Activated CD4-positive, alpha-beta memory T cell treated with anti-CD3 and anti-CD28 coated beads for 36 hours (primary cell): ENCODE measurements at regions not wholly inside any gene's neighbourhood (a gene's known extent, or its start where the extent isn't known, plus 50 kb on each side); places are given as distances from the start of the nearest gene placed in this dataset.

Experiments
- CTCF ChIA-PET: fragments of 350-600 bp; sonication (Branson Sonifier 250); formaldehyde crosslinking; loops from one replicate; lab custom pipeline; 2021; ENCODE audit warnings: antibody characterized with exemption, inconsistent platforms; lab: Charles Lee
- POLR2A ChIA-PET: fragments of 350-600 bp; sonication (Branson Sonifier 250); formaldehyde crosslinking; loops from one replicate; lab custom pipeline; 2021; ENCODE audit warnings: antibody characterized with exemption; lab: Charles Lee
- DNase-seq: peaks from one replicate; pipeline ENCODE4 v3.0.0-alpha.2; 2020
- H3K27ac Mint-ChIP-seq: one replicate; pipeline ENCODE4 v1.8.0; 2021; ENCODE audit warnings: mixed read lengths
- H3K27me3 Mint-ChIP-seq: one replicate; pipeline ENCODE4 v1.8.0; 2021; ENCODE audit warnings: mixed read lengths
- H3K36me3 Mint-ChIP-seq: one replicate; pipeline ENCODE4 v1.8.0; 2021; ENCODE audit warnings: mixed read lengths
- H3K4me1 Mint-ChIP-seq: one replicate; pipeline ENCODE4 v1.8.0; 2021; ENCODE audit warnings: low read depth, mixed read lengths
- H3K4me3 Mint-ChIP-seq: one replicate; pipeline ENCODE4 v1.8.0; 2021; ENCODE audit warnings: mild to moderate bottlenecking, mixed read lengths
- H3K9me3 Mint-ChIP-seq: one replicate; pipeline ENCODE4 v1.8.0; 2021; ENCODE audit warnings: mixed read lengths
- intact Hi-C: fragments of 100-400 bp; cut with micrococcal nuclease; formaldehyde crosslinking; loops from one replicate; pipeline ENCODE4 v1.15.1; 2023

GRCh38 chr9:26335116-26335515 is 557.5 kb downstream of the CAAP1 start:
- no peaks in the 10 kb centered on the region for H3K36me3 Mint-ChIP-seq
- POLR2A ChIA-PET: no interaction called here
- H3K27me3 Mint-ChIP-seq: no peaks in the 10 kb centered on the region
- H3K9me3 Mint-ChIP-seq: no peaks in the 10 kb centered on the region
- no peak overlapping the region for H3K4me3 Mint-ChIP-seq
- CTCF ChIA-PET: no interaction called here
- H3K4me1 Mint-ChIP-seq: no peaks in the 10 kb centered on the region
- DNase-seq: no peak
- intact Hi-C loops: no loop called here
- H3K27ac Mint-ChIP-seq: no peak overlapping the region

- Mint-ChIP-seq H3K4me3 (no peak overlapping the region), H3K27ac (no peak overlapping the region), H3K9me3 (no peaks in the 10 kb centered on the region), H3K4me1 (no peaks in the 10 kb centered on the region), H3K27me3 (no peaks in the 10 kb centered on the region), H3K36me3 (no peaks in the 10 kb centered on the region)
- intact Hi-C loops: no loop called here
- ChIA-PET POLR2A (no interaction called here), CTCF (no interaction called here)
- DNase-seq: no peak
Measured at GRCh38 chr9:26334706-26335105, 557.9 kb downstream of the CAAP1 start.

GRCh38 chr9:26331223-26331622 is 561.4 kb downstream of the CAAP1 start:
- no peaks in the 10 kb centered on the region for H3K27me3 Mint-ChIP-seq
- CTCF ChIA-PET: no interaction called here
- intact Hi-C loops: no loop called here

GRCh38 chr9:26329974-26330373 is 562.6 kb downstream of the CAAP1 start:
- Mint-ChIP-seq H3K4me3 (no peak overlapping the region), H3K27ac (no peak overlapping the region), H3K4me1 (no peaks in the 10 kb centered on the region), H3K9me3 (peaks cover 3% of the 10 kb centered on the region), H3K36me3 (no peaks in the 10 kb centered on the region), H3K27me3 (no peaks in the 10 kb centered on the region)
- ChIA-PET POLR2A (no interaction called here), CTCF (no interaction called here)
- intact Hi-C loops: no loop called here
- DNase-seq: no peak

More at GRCh38 chr9:26331223-26331622, 561.4 kb downstream of the CAAP1 start:
- Mint-ChIP-seq H3K9me3 (peaks cover 3% of the 10 kb centered on the region), H3K27ac (no peak overlapping the region), H3K4me1 (no peaks in the 10 kb centered on the region), H3K36me3 (no peaks in the 10 kb centered on the region), H3K4me3 (no peak overlapping the region)
- DNase-seq: no peak
- POLR2A ChIA-PET: no interaction called here

DNA sequence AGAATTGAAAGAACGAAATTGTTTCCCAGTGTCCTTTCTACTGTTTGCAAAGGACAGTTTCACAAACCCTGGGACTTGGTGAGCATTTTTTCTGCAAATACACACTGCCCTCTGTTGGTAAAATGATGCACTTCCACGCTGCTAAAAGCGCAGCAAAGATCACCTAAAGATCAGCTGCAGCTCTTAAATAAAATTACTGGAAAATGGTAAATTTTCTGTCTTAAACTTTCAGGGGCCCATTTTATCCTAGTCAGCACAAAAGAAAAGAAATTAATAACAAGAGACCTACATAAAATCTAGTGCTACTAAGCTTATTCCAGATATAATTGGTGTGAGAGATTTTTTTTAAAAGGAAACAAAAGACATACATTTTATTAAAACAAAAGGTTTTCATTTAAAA is 566.0 kb downstream of the CAAP1 start:
- CTCF ChIA-PET: no interaction called here
- DNase-seq: no peak
- no peak overlapping the region for H3K27ac Mint-ChIP-seq
- no peaks in the 10 kb centered on the region for H3K27me3 Mint-ChIP-seq
- H3K36me3 Mint-ChIP-seq: no peaks in the 10 kb centered on the region
- intact Hi-C loops: no loop called here
- no peak overlapping the region for H3K4me3 Mint-ChIP-seq
- peaks cover 15% of the 10 kb centered on the region for H3K9me3 Mint-ChIP-seq
- POLR2A ChIA-PET: interaction anchor here (0.6 kb wide), 1 partner anchor 821 kb away, joined by 3 read pairs; no protein-coding TSS in a partner anchor
- H3K4me1 Mint-ChIP-seq: no peaks in the 10 kb centered on the region

GRCh38 chr9:26325444-26325829 is 567.2 kb downstream of the CAAP1 start:
- Mint-ChIP-seq H3K27ac (no peak overlapping the region), H3K4me1 (no peaks in the 10 kb centered on the region), H3K9me3 (peaks cover 15% of the 10 kb centered on the region), H3K27me3 (no peaks in the 10 kb centered on the region), H3K36me3 (no peaks in the 10 kb centered on the region), H3K4me3 (no peak overlapping the region)
- ChIA-PET POLR2A (no interaction called here), CTCF (interaction anchor here (0.7 kb wide), 1 partner anchor 8 kb away, joined by 4 read pairs; no protein-coding TSS in a partner anchor)
- no peak for DNase-seq
- intact Hi-C loops: no loop called here

DNA sequence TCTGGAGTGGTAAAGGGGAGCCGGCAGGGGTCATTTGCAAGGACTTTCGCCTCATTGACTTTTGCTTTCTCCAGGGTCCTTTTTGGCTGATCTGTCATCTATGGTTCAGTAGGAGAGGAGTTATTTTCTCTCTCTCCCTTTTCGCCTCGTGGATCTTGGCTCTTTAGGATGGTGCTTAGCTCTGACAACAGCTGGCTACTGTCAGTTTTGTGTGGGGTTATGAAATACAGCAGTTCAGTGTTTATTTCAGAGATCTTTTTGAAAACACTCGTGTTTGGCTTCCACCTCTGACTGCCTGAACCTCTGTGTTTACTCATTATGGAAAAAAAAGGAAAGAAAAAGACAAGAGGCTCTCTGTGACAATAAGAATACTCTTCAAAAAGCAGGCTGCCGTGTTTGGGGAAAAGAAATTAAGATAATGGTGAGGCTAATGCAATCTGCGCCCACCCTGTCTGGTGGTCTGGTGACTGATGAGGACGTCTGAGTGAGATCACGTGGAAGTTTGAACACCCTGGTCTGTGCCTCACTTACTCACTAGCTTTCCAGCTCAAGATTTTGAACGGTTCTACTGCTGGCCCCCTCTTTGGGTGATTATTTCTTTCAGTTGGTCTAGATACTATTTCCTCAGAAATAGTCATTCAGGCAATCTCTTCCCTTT is 567.7 kb downstream of the CAAP1 start:
- DNase-seq: no peak
- POLR2A ChIA-PET: no interaction called here
- intact Hi-C loops: no loop called here
- CTCF ChIA-PET: no interaction called here
- no peaks in the 10 kb centered on the region for H3K27me3 Mint-ChIP-seq
- H3K36me3 Mint-ChIP-seq: no peaks in the 10 kb centered on the region
- peaks cover 15% of the 10 kb centered on the region for H3K9me3 Mint-ChIP-seq
- H3K27ac Mint-ChIP-seq: no peak overlapping the region
- no peaks in the 10 kb centered on the region for H3K4me1 Mint-ChIP-seq
- no peak overlapping the region for H3K4me3 Mint-ChIP-seq

DNA sequence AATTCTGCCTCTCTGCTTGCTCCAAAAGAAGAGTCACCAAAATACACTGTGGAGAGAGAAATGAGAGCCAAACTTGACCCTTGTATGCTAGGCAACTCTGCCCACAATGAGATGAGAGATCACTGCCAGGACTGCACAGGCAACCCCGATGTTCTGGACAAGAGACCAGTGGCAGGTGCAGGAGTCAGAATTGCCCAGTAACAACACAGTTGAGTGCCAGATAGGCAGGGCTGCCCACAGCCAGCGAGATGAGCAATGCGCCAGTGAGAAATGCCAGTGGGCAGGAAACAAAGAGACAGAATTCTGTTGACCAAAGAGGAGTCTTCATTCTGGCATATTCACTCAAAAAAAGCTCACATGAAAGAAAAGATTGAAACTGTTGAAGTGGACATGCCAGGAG is 570.7 kb downstream of the CAAP1 start:
- POLR2A ChIA-PET: no interaction called here
- peaks cover 15% of the 10 kb centered on the region for H3K9me3 Mint-ChIP-seq
- DNase-seq: no peak
- intact Hi-C loops: no loop called here
- H3K27ac Mint-ChIP-seq: no peak overlapping the region
- no peaks in the 10 kb centered on the region for H3K36me3 Mint-ChIP-seq
- CTCF ChIA-PET: no interaction called here
- no peaks in the 10 kb centered on the region for H3K4me1 Mint-ChIP-seq
- no peak overlapping the region for H3K4me3 Mint-ChIP-seq
- no peaks in the 10 kb centered on the region for H3K27me3 Mint-ChIP-seq

DNA sequence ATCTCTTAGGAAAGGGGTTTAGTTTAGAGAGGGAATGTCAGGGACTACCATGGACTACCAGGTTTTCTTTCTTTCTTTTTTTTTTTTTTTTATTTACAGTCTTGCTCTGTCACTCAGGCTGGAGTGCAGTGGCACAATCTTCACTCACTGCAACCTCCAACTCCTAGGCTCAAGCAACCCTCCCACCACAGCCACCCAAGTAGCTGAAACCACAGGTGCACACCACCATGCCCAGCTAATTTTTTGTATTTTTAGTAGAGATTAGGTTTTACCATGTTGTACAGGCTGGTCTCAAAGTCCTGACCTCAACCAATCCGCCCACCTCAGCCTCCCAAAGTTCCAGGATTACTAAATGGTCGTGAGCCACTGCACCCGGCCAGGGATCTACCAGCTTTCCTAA is 572.7 kb downstream of the CAAP1 start:
- CTCF ChIA-PET: no interaction called here
- H3K9me3 Mint-ChIP-seq: peaks cover 15% of the 10 kb centered on the region
- no peak for DNase-seq
- H3K27me3 Mint-ChIP-seq: no peaks in the 10 kb centered on the region
- H3K4me3 Mint-ChIP-seq: no peak overlapping the region
- no peaks in the 10 kb centered on the region for H3K4me1 Mint-ChIP-seq
- H3K27ac Mint-ChIP-seq: no peak overlapping the region
- no peaks in the 10 kb centered on the region for H3K36me3 Mint-ChIP-seq
- intact Hi-C loops: no loop called here
- POLR2A ChIA-PET: no interaction called here

GRCh38 chr9:26313108-26313507 is 579.5 kb downstream of the CAAP1 start:
- Mint-ChIP-seq H3K27ac (no peak overlapping the region), H3K36me3 (no peaks in the 10 kb centered on the region), H3K27me3 (no peaks in the 10 kb centered on the region), H3K4me1 (no peaks in the 10 kb centered on the region), H3K4me3 (no peak overlapping the region), H3K9me3 (peaks cover 2% of the 10 kb centered on the region)
- CTCF ChIA-PET: no interaction called here
- POLR2A ChIA-PET: no interaction called here
- intact Hi-C loops: no loop called here
- no peak for DNase-seq

- POLR2A ChIA-PET: no interaction called here
- intact Hi-C loops: no loop called here
- Mint-ChIP-seq H3K27ac (no peak overlapping the region), H3K4me1 (no peaks in the 10 kb centered on the region), H3K9me3 (peaks cover 6% of the 10 kb centered on the region), H3K4me3 (no peak overlapping the region), H3K36me3 (no peaks in the 10 kb centered on the region), H3K27me3 (no peaks in the 10 kb centered on the region)
- no peak for DNase-seq
- CTCF ChIA-PET: no interaction called here
Measured at GRCh38 chr9:26311463-26311995, 581.1 kb downstream of the CAAP1 start.

DNA sequence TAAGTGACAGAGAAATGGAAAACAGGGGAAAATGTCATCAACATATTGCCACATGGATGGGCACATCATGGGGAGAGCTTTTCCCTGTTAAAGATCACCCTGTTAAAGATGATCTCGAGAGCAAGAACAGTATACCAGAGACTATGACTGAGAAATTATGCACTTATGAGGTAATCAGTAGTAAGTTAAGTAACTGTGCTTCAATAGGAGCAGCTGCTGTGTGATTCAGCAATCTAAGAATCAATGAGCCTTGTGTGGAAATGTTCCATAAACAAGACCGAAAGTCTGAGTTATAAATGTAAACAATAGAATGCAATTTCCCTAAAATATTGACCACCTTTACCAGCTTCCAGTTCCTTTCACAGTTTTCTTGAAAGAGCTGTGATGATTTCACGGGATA is 582.3 kb downstream of the CAAP1 start:
- Mint-ChIP-seq H3K36me3 (no peaks in the 10 kb centered on the region), H3K4me3 (no peak overlapping the region), H3K27me3 (no peaks in the 10 kb centered on the region), H3K4me1 (no peaks in the 10 kb centered on the region), H3K27ac (no peak overlapping the region), H3K9me3 (peaks cover 6% of the 10 kb centered on the region)
- CTCF ChIA-PET: no interaction called here
- POLR2A ChIA-PET: no interaction called here
- intact Hi-C loops: no loop called here
- DNase-seq: no peak

DNA sequence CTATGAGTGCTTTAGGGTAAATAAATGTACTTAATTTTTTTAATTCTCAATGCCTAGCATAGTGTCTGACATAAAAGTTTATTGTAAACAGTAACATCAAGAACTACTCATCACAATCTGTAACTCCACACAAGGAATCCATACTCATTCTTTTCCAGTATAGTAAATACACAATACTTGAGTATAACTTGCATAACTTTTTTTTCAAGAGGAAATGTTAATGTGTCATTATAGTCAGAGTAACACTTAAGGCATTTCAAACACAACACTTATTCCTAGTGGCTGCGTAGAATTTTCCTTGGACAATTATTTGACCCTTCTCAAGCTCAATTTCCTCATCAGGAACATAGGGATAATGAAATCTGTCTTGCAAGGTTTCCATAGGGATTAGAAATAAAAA is 584.3 kb downstream of the CAAP1 start:
- Mint-ChIP-seq H3K4me3 (no peak overlapping the region), H3K27ac (no peak overlapping the region), H3K9me3 (peaks cover 4% of the 10 kb centered on the region), H3K4me1 (no peaks in the 10 kb centered on the region), H3K36me3 (no peaks in the 10 kb centered on the region), H3K27me3 (no peaks in the 10 kb centered on the region)
- DNase-seq: no peak
- POLR2A ChIA-PET: no interaction called here
- CTCF ChIA-PET: no interaction called here
- intact Hi-C loops: no loop called here
